GM19023 (cell line): ENCODE measurements at regions not wholly inside any gene's neighbourhood (a gene's known extent, or its start where the extent isn't known, plus 50 kb on each side); places are given as distances from the start of the nearest gene placed in this dataset.

Experiments used
- ATAC-seq: cut with Tn5 transposase; IDR thresholded peaks from one replicate; pipeline ENCODE4 v1.9.1; 2021; ENCODE audit warnings: mild to moderate bottlenecking, moderate library complexity; ENCODE audit not compliant: unreplicated experiment

- no peak for ATAC-seq
Observed at GRCh38 chr5:58121391-58121790, 338.5 kb downstream of the PLK2 start.

GRCh38 chr5:58117542-58117941 is 342.3 kb downstream of the PLK2 start:
- no peak for ATAC-seq

DNA sequence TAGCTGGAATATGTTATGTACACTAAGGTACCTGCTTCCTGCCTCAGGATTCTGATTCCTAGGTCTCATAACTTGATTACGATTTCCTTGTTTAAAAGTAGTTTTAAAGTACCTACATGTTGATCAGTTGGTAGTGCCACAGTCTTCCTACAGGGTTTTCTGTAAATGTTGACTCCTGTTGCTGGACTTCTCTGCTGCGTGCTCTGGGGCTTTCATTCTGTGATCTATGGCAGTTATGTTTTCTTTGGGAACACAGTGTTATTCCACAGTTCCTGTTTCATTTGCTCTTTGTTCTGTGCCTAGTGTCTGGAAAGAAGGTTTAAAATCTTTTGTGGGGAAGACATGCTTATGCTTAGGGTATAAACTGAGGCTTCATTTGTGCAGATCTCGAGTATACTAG is 343.5 kb downstream of the PLK2 start:
- ATAC-seq = no peak

- no peak for ATAC-seq
Observed at GRCh38 chr5:58115811-58116210, 344.1 kb downstream of the PLK2 start.

DNA sequence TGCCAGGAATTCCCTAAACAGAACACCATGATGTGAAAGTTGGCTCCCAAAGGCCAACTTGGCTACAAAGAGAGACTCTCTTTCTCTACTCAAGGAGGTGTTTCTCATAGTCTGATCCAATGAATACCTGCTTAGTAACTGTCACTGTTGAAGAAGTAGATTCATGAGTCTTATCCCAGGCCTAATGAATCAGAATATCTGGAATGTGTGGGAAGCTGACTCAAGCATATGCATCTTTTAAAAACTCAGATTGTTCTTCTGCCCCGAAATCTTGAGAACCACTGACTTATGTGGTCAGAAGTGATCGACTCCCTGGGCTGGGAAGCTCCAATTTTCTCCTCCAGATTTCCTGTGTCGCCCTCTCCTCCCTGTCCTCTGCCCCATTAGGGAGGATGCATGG is 345.6 kb downstream of the PLK2 start:
- ATAC-seq = no peak

- no peak for ATAC-seq
Observed at GRCh38 chr5:58113172-58113571, 346.7 kb downstream of the PLK2 start.

DNA sequence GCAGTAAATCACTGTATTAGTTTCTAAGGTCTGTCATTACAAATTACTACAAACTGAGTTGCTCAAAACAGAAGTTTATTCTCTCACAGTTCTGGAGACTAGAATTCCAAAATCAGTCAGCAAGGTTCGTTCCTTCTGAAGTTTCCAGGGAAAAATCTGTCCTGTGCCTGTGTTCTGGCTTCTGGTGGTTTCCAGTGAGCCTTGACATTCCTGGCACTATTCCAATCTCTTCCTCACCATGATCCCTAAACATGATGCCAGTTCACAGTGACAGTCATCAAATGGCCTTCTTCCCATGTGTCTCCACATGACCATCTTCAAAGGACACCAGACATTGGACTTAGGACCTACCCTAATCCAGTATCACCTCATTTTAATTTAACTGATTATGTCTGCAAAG is 351.4 kb downstream of the PLK2 start:
- ATAC-seq = no peak

GRCh38 chr5:58107704-58108103 is 352.2 kb downstream of the PLK2 start:
- no peak for ATAC-seq

DNA sequence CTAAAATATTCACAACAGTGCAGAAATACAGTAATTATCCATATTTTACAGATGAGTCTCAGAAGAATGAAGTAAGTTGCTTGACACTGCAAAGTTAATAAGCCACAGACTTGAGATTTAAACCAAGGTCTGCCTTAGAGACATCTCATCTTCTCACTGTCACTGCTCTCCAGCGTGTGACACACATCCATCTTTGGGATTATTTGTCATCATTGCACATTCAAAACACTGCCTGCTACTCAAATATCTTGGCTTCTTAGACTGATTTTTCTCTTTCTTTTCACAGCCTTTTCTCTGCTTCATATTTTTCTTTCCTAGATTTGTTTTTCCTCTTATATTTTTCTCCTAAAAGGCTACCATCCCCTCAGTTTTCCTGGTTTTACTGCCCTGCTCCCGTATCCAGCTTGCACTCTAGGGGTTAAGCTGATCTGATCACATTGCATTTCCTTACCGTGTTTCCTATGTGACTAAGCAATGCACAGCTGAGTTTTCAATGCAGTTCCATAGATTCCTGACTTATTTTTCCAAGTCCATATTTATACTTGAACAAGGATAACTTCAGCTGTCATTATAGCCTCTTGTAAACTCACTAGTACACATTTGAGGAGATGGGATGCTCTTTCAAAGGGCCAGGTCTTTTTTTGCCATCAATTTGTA is 353.0 kb downstream of the PLK2 start:
- ATAC-seq = no peak

DNA sequence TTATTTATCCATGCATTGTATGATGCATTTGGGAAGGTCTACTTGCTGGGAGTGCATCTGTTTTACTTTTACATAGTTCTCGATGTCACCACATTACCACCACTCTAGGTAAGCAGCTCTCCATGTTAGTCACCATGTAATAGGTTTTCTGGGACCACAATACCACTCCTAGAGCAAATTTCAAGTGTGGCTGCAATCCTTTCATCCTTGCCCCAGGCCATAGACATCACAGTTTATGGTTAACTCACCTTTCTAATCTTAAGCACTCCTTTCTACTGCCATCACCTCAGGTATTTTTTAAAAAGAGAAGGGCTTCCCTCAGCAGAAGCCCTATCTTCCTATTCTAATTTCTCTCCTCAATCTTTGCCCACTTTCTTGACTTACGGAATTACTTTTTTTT is 354.1 kb downstream of the PLK2 start:
- no peak for ATAC-seq

DNA sequence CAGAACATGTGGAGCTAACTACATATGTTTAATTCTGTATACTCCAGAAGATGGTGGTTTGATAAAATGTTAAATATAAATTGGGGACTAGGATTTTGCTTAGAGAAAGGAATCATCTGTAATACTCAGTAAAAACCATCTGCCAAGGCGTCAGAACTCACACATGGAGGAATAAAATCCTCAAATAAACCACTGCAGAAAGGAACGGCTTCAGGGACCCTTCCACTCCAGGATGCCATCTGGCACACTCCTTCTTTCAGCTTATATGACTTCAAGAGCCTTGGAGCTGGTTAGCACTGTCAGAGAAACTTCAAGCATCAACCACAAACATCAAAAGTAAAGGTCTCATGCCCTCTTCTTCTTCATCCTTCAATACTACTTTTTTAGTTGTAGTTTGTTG is 360.6 kb downstream of the PLK2 start:
- ATAC-seq = no peak

GRCh38 chr5:58094031-58094430 is 365.9 kb downstream of the PLK2 start:
- ATAC-seq = no peak

- ATAC-seq = no peak
Observed at GRCh38 chr5:58090704-58091103, 369.2 kb downstream of the PLK2 start.

DNA sequence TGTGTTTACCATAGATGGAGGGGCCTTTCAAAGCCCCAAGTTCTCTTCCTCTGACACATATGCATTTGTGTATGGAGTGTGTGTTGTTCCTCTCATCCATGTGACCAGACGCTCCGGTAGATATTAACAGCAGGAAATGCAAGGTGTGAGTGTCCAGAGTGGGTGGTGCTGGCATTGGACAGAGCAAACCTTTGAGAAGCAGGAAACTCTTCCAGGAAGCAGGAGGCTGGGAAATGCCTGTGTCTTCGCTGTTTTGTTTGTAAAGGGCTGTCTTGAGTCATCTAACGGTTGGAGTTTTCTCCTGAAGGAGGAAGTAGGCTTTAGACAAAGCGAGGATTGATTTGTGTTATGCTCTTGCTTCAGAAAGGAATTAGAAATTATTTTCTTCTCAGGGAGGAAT is 370.9 kb downstream of the PLK2 start:
- no peak for ATAC-seq

- ATAC-seq = no peak
Observed at GRCh38 chr5:58087905-58088304, 372.0 kb downstream of the PLK2 start.

DNA sequence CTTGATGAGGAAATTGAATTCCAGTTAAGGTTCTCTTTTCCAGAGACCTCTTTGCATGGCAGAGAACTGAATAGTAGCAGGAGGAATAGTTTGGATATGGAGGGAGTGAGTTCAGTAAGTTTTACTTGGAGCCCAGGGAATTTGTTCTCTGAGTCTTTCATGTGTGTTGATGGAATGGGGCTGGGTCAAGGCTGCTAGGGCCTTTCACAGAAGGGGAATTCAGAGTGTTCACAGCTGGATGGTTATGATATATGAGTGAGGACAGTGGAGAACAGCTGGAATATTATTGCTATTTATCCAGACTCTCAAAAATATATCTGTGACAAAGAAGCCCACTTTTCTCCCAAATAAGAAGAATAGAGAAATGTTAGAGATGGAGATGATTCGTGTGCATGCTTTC is 372.8 kb downstream of the PLK2 start:
- no peak for ATAC-seq

- no peak for ATAC-seq
Observed at GRCh38 chr5:58085800-58086199, 374.1 kb downstream of the PLK2 start.

DNA sequence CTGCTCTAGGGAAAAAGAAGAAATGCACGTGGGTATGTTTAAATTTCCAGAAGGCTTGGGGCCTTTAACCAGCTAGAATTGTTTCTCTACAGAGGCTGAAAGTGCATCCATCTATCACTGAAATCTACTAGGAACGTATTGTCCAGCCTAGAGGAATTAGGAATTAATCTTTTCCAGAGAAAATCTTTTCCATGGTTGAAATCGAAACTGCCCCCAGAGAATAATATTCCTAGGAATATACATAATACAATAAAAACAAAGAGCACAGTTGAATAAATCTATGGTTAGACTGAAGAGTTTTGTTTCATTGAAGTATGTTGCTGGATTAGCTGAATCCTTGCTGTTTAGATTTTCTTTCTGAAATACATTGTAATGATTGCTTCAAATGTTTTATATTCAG is 378.5 kb downstream of the PLK2 start:
- ATAC-seq = no peak

GRCh38 chr5:58080573-58080972 is 379.3 kb downstream of the PLK2 start:
- no peak for ATAC-seq

GRCh38 chr5:58077966-58078365 is 381.9 kb downstream of the PLK2 start:
- ATAC-seq = no peak

- ATAC-seq = no peak
Observed at GRCh38 chr5:58077416-58077815, 382.5 kb downstream of the PLK2 start.

- ATAC-seq = no peak
Observed at GRCh38 chr5:58076483-58077257, 383.2 kb downstream of the PLK2 start.

DNA sequence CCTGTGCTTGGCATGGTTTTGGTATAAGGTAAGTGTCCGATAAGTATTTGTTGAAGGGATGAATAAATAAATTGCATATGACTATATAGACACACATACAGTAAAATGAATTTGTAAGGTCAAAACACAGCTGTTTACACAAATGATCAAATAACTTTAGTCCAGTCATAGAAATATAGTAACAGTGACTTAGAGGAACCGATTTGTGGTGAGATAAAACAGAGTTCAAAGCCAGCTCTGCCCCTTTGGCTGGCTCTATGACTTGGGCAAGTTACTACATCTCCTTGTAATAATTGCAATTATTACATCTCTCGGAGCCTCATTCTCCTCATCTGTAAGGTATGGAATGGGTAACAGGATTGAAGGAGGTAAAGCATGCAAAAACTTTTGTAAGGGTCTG is 384.0 kb downstream of the PLK2 start:
- ATAC-seq = no peak
